ENCODE measurements at regions not wholly inside any gene's neighbourhood (a gene's known extent, or its start where the extent isn't known, plus 50 kb on each side); places are given as distances from the start of the nearest gene placed in this dataset.
"Not testable (repeated sequence)": the region's sequence is repeated elsewhere in the genome, so short reads cannot be mapped to it uniquely, and the experiment has no call there.

- in situ Hi-C loops (cut with HindIII; ENCODE audit: low pct_unique_long_range_greater_than_20kb, low sequenced_read_pairs): no loop called here
Measured at GRCh38 chr2:223166983-223167650, 115.1 kb downstream of the KCNE4 start.

GRCh38 chr2:223169830-223170605, 118.0 kb downstream of the KCNE4 start:
- DNase-seq (ENCODE audit: low read depth, low spot score): no peak
- in situ Hi-C loops (cut with HindIII; ENCODE audit: low pct_unique_long_range_greater_than_20kb, low sequenced_read_pairs): no loop called here

More at GRCh38 chr2:223166983-223167650, 115.1 kb downstream of the KCNE4 start:
- no peak for DNase-seq (ENCODE audit: low read depth, low spot score)

- DNase-seq (ENCODE audit: low read depth, low spot score): no peak
- in situ Hi-C loops (cut with HindIII; ENCODE audit: low pct_unique_long_range_greater_than_20kb, low sequenced_read_pairs): no loop called here
Measured at GRCh38 chr2:223176970-223177369, 125.0 kb downstream of the KCNE4 start.

- DNase-seq (ENCODE audit: low read depth, low spot score): peak; percentile 89
- in situ Hi-C loops (cut with HindIII; ENCODE audit: low pct_unique_long_range_greater_than_20kb, low sequenced_read_pairs): no loop called here
Measured at GRCh38 chr2:223180463-223180862, 128.5 kb downstream of the KCNE4 start.

GRCh38 chr2:223181561-223181960, 129.6 kb downstream of the KCNE4 start:
- in situ Hi-C loops (cut with HindIII; ENCODE audit: low pct_unique_long_range_greater_than_20kb, low sequenced_read_pairs): no loop called here
- no peak for DNase-seq (ENCODE audit: low read depth, low spot score)

- in situ Hi-C loops (cut with HindIII; ENCODE audit: low pct_unique_long_range_greater_than_20kb, low sequenced_read_pairs): no loop called here
- DNase-seq (ENCODE audit: low read depth, low spot score): no peak
Measured at GRCh38 chr2:223182356-223182755, 130.4 kb downstream of the KCNE4 start.

- DNase-seq (ENCODE audit: low read depth, low spot score): no peak
- in situ Hi-C loops (cut with HindIII; ENCODE audit: low pct_unique_long_range_greater_than_20kb, low sequenced_read_pairs): no loop called here
Measured at GRCh38 chr2:223185638-223186037, 133.6 kb downstream of the KCNE4 start.

- in situ Hi-C loops (cut with HindIII; ENCODE audit: low pct_unique_long_range_greater_than_20kb, low sequenced_read_pairs): no loop called here
- no peak for DNase-seq (ENCODE audit: low read depth, low spot score)
Measured at GRCh38 chr2:223187256-223187655, 135.3 kb downstream of the KCNE4 start.

- in situ Hi-C loops (cut with HindIII; ENCODE audit: low pct_unique_long_range_greater_than_20kb, low sequenced_read_pairs); DNase-seq (ENCODE audit: low read depth, low spot score): not testable (repeated sequence)
Measured at GRCh38 chr2:223190561-223191206, 138.7 kb downstream of the KCNE4 start.

- in situ Hi-C loops (cut with HindIII; ENCODE audit: low pct_unique_long_range_greater_than_20kb, low sequenced_read_pairs): no loop called here
- no peak for DNase-seq (ENCODE audit: low read depth, low spot score)
Measured at GRCh38 chr2:223196331-223196730, 144.3 kb downstream of the KCNE4 start.

GRCh38 chr2:223197046-223197445, 145.1 kb downstream of the KCNE4 start:
- no peak for DNase-seq (ENCODE audit: low read depth, low spot score)
- in situ Hi-C loops (cut with HindIII; ENCODE audit: low pct_unique_long_range_greater_than_20kb, low sequenced_read_pairs): no loop called here

GRCh38 chr2:223199531-223200515, 147.8 kb downstream of the KCNE4 start:
- in situ Hi-C loops (cut with HindIII; ENCODE audit: low pct_unique_long_range_greater_than_20kb, low sequenced_read_pairs): no loop called here
- no peak for DNase-seq (ENCODE audit: low read depth, low spot score)

GRCh38 chr2:223203971-223204929, 152.3 kb downstream of the KCNE4 start:
- peak; percentile 7 for DNase-seq (ENCODE audit: low read depth, low spot score)
- in situ Hi-C loops (cut with HindIII; ENCODE audit: low pct_unique_long_range_greater_than_20kb, low sequenced_read_pairs): no loop called here

- in situ Hi-C loops (cut with HindIII; ENCODE audit: low pct_unique_long_range_greater_than_20kb, low sequenced_read_pairs): no loop called here
Measured at GRCh38 chr2:223210489-223210888, 158.5 kb downstream of the KCNE4 start.

GRCh38 chr2:223214394-223215253, 162.6 kb downstream of the KCNE4 start:
- DNase-seq (ENCODE audit: low read depth, low spot score): no peak
- in situ Hi-C loops (cut with HindIII; ENCODE audit: low pct_unique_long_range_greater_than_20kb, low sequenced_read_pairs): no loop called here

More at GRCh38 chr2:223210489-223210888, 158.5 kb downstream of the KCNE4 start:
- no peak for DNase-seq (ENCODE audit: low read depth, low spot score)

GRCh38 chr2:223215254-223215516, 163.2 kb downstream of the KCNE4 start:
- in situ Hi-C loops (cut with HindIII; ENCODE audit: low pct_unique_long_range_greater_than_20kb, low sequenced_read_pairs): no loop called here
- DNase-seq (ENCODE audit: low read depth, low spot score): no peak

All from SK-MEL-5 (cell line).